ENCODE measurements at regions not wholly inside any gene's neighbourhood (a gene's known extent, or its start where the extent isn't known, plus 50 kb on each side); places are given as distances from the start of the nearest gene placed in this dataset.
"Not testable (repeated sequence)": the region's sequence is repeated elsewhere in the genome, so short reads cannot be mapped to it uniquely, and the experiment has no call there.

DNA sequence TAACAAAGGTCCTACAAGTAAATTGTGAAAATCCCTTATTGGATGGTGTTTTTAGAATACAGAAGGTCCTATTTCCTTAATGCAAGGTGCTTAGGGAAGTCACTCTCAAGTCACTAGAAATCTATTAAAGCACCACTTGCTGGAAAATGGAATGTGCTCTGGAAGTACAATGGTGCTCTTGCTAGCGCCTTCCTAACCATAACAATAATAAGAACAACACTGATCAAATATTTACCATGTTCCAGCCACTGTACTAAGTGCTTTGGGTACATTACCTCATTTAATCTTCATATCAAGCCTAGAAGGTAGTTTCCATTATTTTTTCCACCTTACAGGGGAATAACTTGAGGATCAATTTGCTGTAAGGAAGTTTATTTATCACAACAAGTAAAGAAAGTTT lies 75.4 kb downstream of the FAM72C start:
- TF ChIP-seq POLR2AphosphoS5 (IDR thresholded peaks at IDR 0.05; ENCODE audit: low read depth); EZH2phosphoT487 (IDR thresholded peaks at IDR 0.05; ENCODE audit: unreplicated experiment); EZH2 (IDR thresholded peaks at IDR 0.05; ENCODE audit: low read depth, unreplicated experiment); REST (IDR thresholded peaks at IDR 0.05; ENCODE audit: unreplicated experiment); CREB1 (CRISPR knock-in tag; IDR thresholded peaks at IDR 0.05; ENCODE audit: low read depth); JUNB (IDR thresholded peaks at IDR 0.05; ENCODE audit: unreplicated experiment); STAT1 (IDR thresholded peaks at IDR 0.05; ENCODE audit: unreplicated experiment); NANOG (IDR thresholded peaks at IDR 0.05; ENCODE audit: borderline replicate concordance); ZNF331 (CRISPR knock-in tag; IDR thresholded peaks at IDR 0.05; ENCODE audit: low read depth): not testable (repeated sequence)
- TF ChIP-seq, protein P1, sequence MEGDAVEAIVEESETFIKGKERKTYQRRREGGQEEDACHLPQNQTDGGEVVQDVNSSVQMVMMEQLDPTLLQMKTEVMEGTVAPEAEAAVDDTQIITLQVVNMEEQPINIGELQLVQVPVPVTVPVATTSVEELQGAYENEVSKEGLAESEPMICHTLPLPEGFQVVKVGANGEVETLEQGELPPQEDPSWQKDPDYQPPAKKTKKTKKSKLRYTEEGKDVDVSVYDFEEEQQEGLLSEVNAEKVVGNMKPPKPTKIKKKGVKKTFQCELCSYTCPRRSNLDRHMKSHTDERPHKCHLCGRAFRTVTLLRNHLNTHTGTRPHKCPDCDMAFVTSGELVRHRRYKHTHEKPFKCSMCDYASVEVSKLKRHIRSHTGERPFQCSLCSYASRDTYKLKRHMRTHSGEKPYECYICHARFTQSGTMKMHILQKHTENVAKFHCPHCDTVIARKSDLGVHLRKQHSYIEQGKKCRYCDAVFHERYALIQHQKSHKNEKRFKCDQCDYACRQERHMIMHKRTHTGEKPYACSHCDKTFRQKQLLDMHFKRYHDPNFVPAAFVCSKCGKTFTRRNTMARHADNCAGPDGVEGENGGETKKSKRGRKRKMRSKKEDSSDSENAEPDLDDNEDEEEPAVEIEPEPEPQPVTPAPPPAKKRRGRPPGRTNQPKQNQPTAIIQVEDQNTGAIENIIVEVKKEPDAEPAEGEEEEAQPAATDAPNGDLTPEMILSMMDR (conservative IDR thresholded peaks at IDR 0.05; ENCODE audit: low read depth in 2 of 2), result not testable (repeated sequence)
- TF ChIP-seq, protein P2, sequence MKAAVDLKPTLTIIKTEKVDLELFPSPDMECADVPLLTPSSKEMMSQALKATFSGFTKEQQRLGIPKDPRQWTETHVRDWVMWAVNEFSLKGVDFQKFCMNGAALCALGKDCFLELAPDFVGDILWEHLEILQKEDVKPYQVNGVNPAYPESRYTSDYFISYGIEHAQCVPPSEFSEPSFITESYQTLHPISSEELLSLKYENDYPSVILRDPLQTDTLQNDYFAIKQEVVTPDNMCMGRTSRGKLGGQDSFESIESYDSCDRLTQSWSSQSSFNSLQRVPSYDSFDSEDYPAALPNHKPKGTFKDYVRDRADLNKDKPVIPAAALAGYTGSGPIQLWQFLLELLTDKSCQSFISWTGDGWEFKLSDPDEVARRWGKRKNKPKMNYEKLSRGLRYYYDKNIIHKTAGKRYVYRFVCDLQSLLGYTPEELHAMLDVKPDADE (IDR thresholded peaks at IDR 0.05), result not testable (repeated sequence)

All from GM23338 (cell line).